Thyroid gland (tissue), 4 donors: ENCODE measurements at regions not wholly inside any gene's neighbourhood (a gene's known extent, or its start where the extent isn't known, plus 50 kb on each side); places are given as distances from the start of the nearest gene placed in this dataset.

ENCODE experiments used
- POLR2A ChIP-seq, 2 donors: fragments of 450-650 bp; IDR thresholded peaks; one replicate each; pipeline ENCODE4 v1.6.1; 2017; ENCODE audit warnings: antibody characterized with exemption in 2 of 2, mild to moderate bottlenecking in 2 of 2, moderate library complexity in 1 of 2
- TF ChIP-seq, protein P1 (sequence below), 6 experiments: fragments of 200-600 bp in 3 of 6; fragments of 450-650 bp in 3 of 6; sonication (generic) in 3 of 6; IDR thresholded peaks; one replicate each; pipeline ENCODE4 v1.5.1; 2016 to 2019; ENCODE audit warnings: antibody characterized with exemption in 6 of 6, mild to moderate bottlenecking in 2 of 6, inconsistent platforms in 1 of 6, moderate library complexity in 1 of 6

GRCh38 chr1:55943721-55944435 lies 635.5 kb downstream of the PLPP3 start:
- no peak for TF ChIP-seq POLR2A (IDR thresholded peaks at IDR 0.05)
- TF ChIP-seq, protein P1, sequence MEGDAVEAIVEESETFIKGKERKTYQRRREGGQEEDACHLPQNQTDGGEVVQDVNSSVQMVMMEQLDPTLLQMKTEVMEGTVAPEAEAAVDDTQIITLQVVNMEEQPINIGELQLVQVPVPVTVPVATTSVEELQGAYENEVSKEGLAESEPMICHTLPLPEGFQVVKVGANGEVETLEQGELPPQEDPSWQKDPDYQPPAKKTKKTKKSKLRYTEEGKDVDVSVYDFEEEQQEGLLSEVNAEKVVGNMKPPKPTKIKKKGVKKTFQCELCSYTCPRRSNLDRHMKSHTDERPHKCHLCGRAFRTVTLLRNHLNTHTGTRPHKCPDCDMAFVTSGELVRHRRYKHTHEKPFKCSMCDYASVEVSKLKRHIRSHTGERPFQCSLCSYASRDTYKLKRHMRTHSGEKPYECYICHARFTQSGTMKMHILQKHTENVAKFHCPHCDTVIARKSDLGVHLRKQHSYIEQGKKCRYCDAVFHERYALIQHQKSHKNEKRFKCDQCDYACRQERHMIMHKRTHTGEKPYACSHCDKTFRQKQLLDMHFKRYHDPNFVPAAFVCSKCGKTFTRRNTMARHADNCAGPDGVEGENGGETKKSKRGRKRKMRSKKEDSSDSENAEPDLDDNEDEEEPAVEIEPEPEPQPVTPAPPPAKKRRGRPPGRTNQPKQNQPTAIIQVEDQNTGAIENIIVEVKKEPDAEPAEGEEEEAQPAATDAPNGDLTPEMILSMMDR (IDR thresholded peaks at IDR 0.05), result no peak
